Effector memory CD8-positive, alpha-beta T cell (primary cell): ENCODE measurements at regions not wholly inside any gene's neighbourhood (a gene's known extent, or its start where the extent isn't known, plus 50 kb on each side); places are given as distances from the start of the nearest gene placed in this dataset.
A peak's percentile ranks its signal among the peaks of the same experiment; 100 is the strongest.
"Not testable (repeated sequence)": the region's sequence is repeated elsewhere in the genome, so short reads cannot be mapped to it uniquely, and the experiment has no call there.

Source experiments
- ATAC-seq: fragments of 150-1000 bp; cut with Tn5 transposase; replicated peaks from 2 replicates; pipeline ENCODE4 v1.10.0; 2021; ENCODE audit warnings: mild to moderate bottlenecking, moderate library complexity
- DNase-seq, 3 experiments: peaks; one replicate each; pipeline ENCODE4 v3.0.0; 2021
- H3K27ac Mint-ChIP-seq, 2 donors: one replicate each; pipeline ENCODE4 v1.8.0; 2022; ENCODE audit warnings: mild to moderate bottlenecking in 2 of 2, mixed read lengths in 2 of 2, moderate library complexity in 2 of 2
- H3K27me3 Mint-ChIP-seq, 2 donors: one replicate each; pipeline ENCODE4 v1.8.0; 2022; ENCODE audit warnings: mixed read lengths in 2 of 2
- H3K36me3 Mint-ChIP-seq: one replicate; pipeline ENCODE4 v1.8.0; 2022; ENCODE audit warnings: mild to moderate bottlenecking, moderate library complexity, mixed read lengths; ENCODE audit not compliant: insufficient read depth
- H3K4me1 Mint-ChIP-seq, 2 donors: one replicate each; pipeline ENCODE4 v1.8.0; 2022; ENCODE audit warnings: low read depth in 2 of 2, mixed read lengths in 2 of 2
- H3K4me3 Mint-ChIP-seq, 2 donors: one replicate each; pipeline ENCODE4 v1.8.0; 2022; ENCODE audit warnings: mild to moderate bottlenecking in 2 of 2, mixed read lengths in 2 of 2, moderate library complexity in 2 of 2
- H3K9me3 Mint-ChIP-seq, 2 donors: one replicate each; pipeline ENCODE4 v1.8.0; 2022; ENCODE audit warnings: mixed read lengths in 2 of 2

GRCh38 chr9:29160763-29161353 is 1587.6 kb upstream of the C9orf72 start:
- ATAC-seq (no peak), DNase-seq (no peak)
- Mint-ChIP-seq H3K9me3 (peaks cover 7 to 8% of the 10 kb centered on the region in 2 donors), H3K4me1 (no peaks in the 10 kb centered on the region), H3K27me3 (no peaks in the 10 kb centered on the region), H3K4me3 (no peak overlapping the region), H3K27ac (no peak overlapping the region), H3K36me3 (no peaks in the 10 kb centered on the region)

GRCh38 chr9:29174136-29174535 is 1600.9 kb upstream of the C9orf72 start:
- no peaks in the 10 kb centered on the region for H3K36me3 Mint-ChIP-seq
- H3K4me1 Mint-ChIP-seq = no peaks in the 10 kb centered on the region
- peaks cover 0 to 4% of the 10 kb centered on the region in 2 donors for H3K9me3 Mint-ChIP-seq
- no peaks in the 10 kb centered on the region for H3K27me3 Mint-ChIP-seq
- no peak overlapping the region for H3K4me3 Mint-ChIP-seq
- DNase-seq (no peak), ATAC-seq (no peak)
- H3K27ac Mint-ChIP-seq = no peak overlapping the region

GRCh38 chr9:29176231-29176630 is 1603.0 kb upstream of the C9orf72 start:
- ATAC-seq (no peak), DNase-seq (no peak)
- Mint-ChIP-seq H3K27ac (no peak overlapping the region), H3K27me3 (no peaks in the 10 kb centered on the region), H3K9me3 (no peaks in the 10 kb centered on the region), H3K4me3 (no peak overlapping the region), H3K36me3 (no peaks in the 10 kb centered on the region), H3K4me1 (no peaks in the 10 kb centered on the region)

- Mint-ChIP-seq H3K4me3 (no peak overlapping the region), H3K27ac (no peak overlapping the region), H3K27me3 (no peaks in the 10 kb centered on the region), H3K4me1 (no peaks in the 10 kb centered on the region), H3K9me3 (no peaks in the 10 kb centered on the region), H3K36me3 (no peaks in the 10 kb centered on the region)
- ATAC-seq = no peak
- DNase-seq = no peak
These were observed 1603.5 kb upstream of the C9orf72 start for GRCh38 chr9:29176786-29177185.

- Mint-ChIP-seq H3K4me3 (no peak overlapping the region), H3K9me3 (peaks cover 0 to 11% of the 10 kb centered on the region in 2 donors), H3K36me3 (no peaks in the 10 kb centered on the region), H3K27ac (no peak overlapping the region), H3K4me1 (no peaks in the 10 kb centered on the region), H3K27me3 (no peaks in the 10 kb centered on the region)
- no peak for ATAC-seq
- DNase-seq = no peak
These were observed 1610.7 kb upstream of the C9orf72 start for GRCh38 chr9:29183971-29184370.

GRCh38 chr9:29188771-29189170 is 1615.5 kb upstream of the C9orf72 start:
- H3K4me1 Mint-ChIP-seq, ATAC-seq, H3K4me3 Mint-ChIP-seq, H3K27ac Mint-ChIP-seq, H3K27me3 Mint-ChIP-seq, H3K36me3 Mint-ChIP-seq, DNase-seq: not testable (repeated sequence)
- peaks cover 2 to 11% of the 10 kb centered on the region in 2 donors for H3K9me3 Mint-ChIP-seq

GRCh38 chr9:29189221-29189620 is 1615.9 kb upstream of the C9orf72 start:
- H3K36me3 Mint-ChIP-seq = not testable (repeated sequence)

GRCh38 chr9:29198861-29199260 is 1625.6 kb upstream of the C9orf72 start:
- no peaks in the 10 kb centered on the region for H3K36me3 Mint-ChIP-seq
- ATAC-seq = no peak
- H3K4me1 Mint-ChIP-seq = no peaks in the 10 kb centered on the region
- no peak overlapping the region for H3K4me3 Mint-ChIP-seq
- DNase-seq = no peak
- no peaks in the 10 kb centered on the region for H3K9me3 Mint-ChIP-seq
- H3K27me3 Mint-ChIP-seq = no peaks in the 10 kb centered on the region
- H3K27ac Mint-ChIP-seq = no peak overlapping the region

More at GRCh38 chr9:29189221-29189620, 1615.9 kb upstream of the C9orf72 start:
- not testable (repeated sequence) for ATAC-seq, H3K4me3 Mint-ChIP-seq, H3K4me1 Mint-ChIP-seq, DNase-seq, H3K27ac Mint-ChIP-seq, H3K27me3 Mint-ChIP-seq
- peaks cover 2 to 11% of the 10 kb centered on the region in 2 donors for H3K9me3 Mint-ChIP-seq

GRCh38 chr9:29199975-29200374 is 1626.7 kb upstream of the C9orf72 start:
- Mint-ChIP-seq H3K27me3 (no peaks in the 10 kb centered on the region), H3K4me3 (no peak overlapping the region), H3K9me3 (no peaks in the 10 kb centered on the region), H3K27ac (no peak overlapping the region), H3K36me3 (no peaks in the 10 kb centered on the region), H3K4me1 (no peaks in the 10 kb centered on the region)
- DNase-seq = no peak
- no peak for ATAC-seq

- ATAC-seq (no peak), DNase-seq (no peak)
- Mint-ChIP-seq H3K4me3 (no peak overlapping the region), H3K27ac (no peak overlapping the region), H3K27me3 (no peaks in the 10 kb centered on the region), H3K4me1 (no peaks in the 10 kb centered on the region), H3K9me3 (no peaks in the 10 kb centered on the region), H3K36me3 (no peaks in the 10 kb centered on the region)
These were observed 1627.4 kb upstream of the C9orf72 start for GRCh38 chr9:29200650-29201049.

- Mint-ChIP-seq H3K4me3 (no peak overlapping the region), H3K27ac (no peak overlapping the region), H3K27me3 (no peaks in the 10 kb centered on the region), H3K36me3 (no peaks in the 10 kb centered on the region), H3K4me1 (no peaks in the 10 kb centered on the region), H3K9me3 (no peaks in the 10 kb centered on the region)
- ATAC-seq = no peak
- no peak for DNase-seq
These were observed 1630.1 kb upstream of the C9orf72 start for GRCh38 chr9:29203244-29203930.

GRCh38 chr9:29208670-29209069 is 1635.4 kb upstream of the C9orf72 start:
- peaks cover 3 to 4% of the 10 kb centered on the region in 2 donors for H3K4me1 Mint-ChIP-seq
- peaks cover 0 to 8% of the 10 kb centered on the region in 2 donors for H3K9me3 Mint-ChIP-seq
- no peak overlapping the region for H3K27ac Mint-ChIP-seq
- no peak overlapping the region for H3K4me3 Mint-ChIP-seq
- H3K36me3 Mint-ChIP-seq = no peaks in the 10 kb centered on the region
- ATAC-seq = no peak
- peaks cover 16 to 26% of the 10 kb centered on the region in 2 donors for H3K27me3 Mint-ChIP-seq
- DNase-seq = no peak

- no peak overlapping the region for H3K27ac Mint-ChIP-seq
- H3K27me3 Mint-ChIP-seq = peaks cover 22 to 37% of the 10 kb centered on the region in 2 donors
- H3K4me1 Mint-ChIP-seq = peaks cover 3 to 4% of the 10 kb centered on the region in 2 donors
- DNase-seq (no peak), ATAC-seq (no peak)
- peaks cover 0 to 8% of the 10 kb centered on the region in 2 donors for H3K9me3 Mint-ChIP-seq
- no peak overlapping the region for H3K4me3 Mint-ChIP-seq
- H3K36me3 Mint-ChIP-seq = no peaks in the 10 kb centered on the region
These were observed 1636.5 kb upstream of the C9orf72 start for GRCh38 chr9:29209748-29210291.

GRCh38 chr9:29211003-29211579 is 1637.8 kb upstream of the C9orf72 start:
- Mint-ChIP-seq H3K4me3 (peak overlapping the region in 1 of 2 donors; percentile 45), H3K36me3 (no peaks in the 10 kb centered on the region), H3K9me3 (peaks cover 0 to 8% of the 10 kb centered on the region in 2 donors), H3K27ac (no peak overlapping the region), H3K27me3 (peaks cover 22 to 44% of the 10 kb centered on the region in 2 donors), H3K4me1 (peaks cover 3 to 4% of the 10 kb centered on the region in 2 donors)
- DNase-seq (no peak), ATAC-seq (no peak)
